WTC11 (cell line): ENCODE measurements at regions not wholly inside any gene's neighbourhood (a gene's known extent, or its start where the extent isn't known, plus 50 kb on each side); places are given as distances from the start of the nearest gene placed in this dataset.

Experiments used
- ATAC-seq: fragments of 200-7000 bp; cut with Tn5 transposase; 2 replicates; pipeline ENCODE4 v1.10.0; 2021; ENCODE audit warnings: mild to moderate bottlenecking, moderate library complexity
- CTCF ChIA-PET: fragments of 300-600 bp; sonication (Branson Sonifier 250); formaldehyde crosslinking; loops from one replicate; lab custom pipeline; 2021; ENCODE audit warnings: antibody characterized with exemption; lab: Charles Lee
- POLR2A ChIA-PET: fragments of 350-600 bp; sonication (Branson Sonifier 250); formaldehyde crosslinking; loops from one replicate; lab custom pipeline; 2021; ENCODE audit warnings: antibody characterized with exemption; lab: Charles Lee
- DNase-seq: peaks from one replicate; pipeline ENCODE4 v3.0.0; 2021; ENCODE audit warnings: low spot score
- H3K27ac Mint-ChIP-seq: 2 replicates; pipeline ENCODE4 v1.8.0; 2021; ENCODE audit warnings: mixed read lengths
- H3K27me3 Mint-ChIP-seq: 2 replicates; pipeline ENCODE4 v1.8.0; 2021; ENCODE audit warnings: low read depth, mild to moderate bottlenecking, moderate library complexity, mixed read lengths
- H3K36me3 Mint-ChIP-seq: 2 replicates; pipeline ENCODE4 v1.8.0; 2021; ENCODE audit warnings: mixed read lengths
- H3K4me1 Mint-ChIP-seq: 2 replicates; pipeline ENCODE4 v1.8.0; 2022; ENCODE audit warnings: mixed read lengths
- H3K4me3 Mint-ChIP-seq: 2 replicates; pipeline ENCODE4 v1.8.0; 2021; ENCODE audit warnings: mild to moderate bottlenecking, moderate library complexity, mixed read lengths
- H3K9me3 Mint-ChIP-seq: 2 replicates; pipeline ENCODE4 v1.8.0; 2021; ENCODE audit warnings: mixed read lengths
- AR ChIP-seq: fragments of 250-450 bp; sonication (Bioruptor Pico); IDR thresholded peaks from 2 replicates; pipeline ENCODE4 v1.9.0; 2021; ENCODE audit warnings: mild to moderate bottlenecking
- ARID4B ChIP-seq: sonication (generic); formaldehyde crosslinking; IDR thresholded peaks from 2 replicates; pipeline ENCODE4 v1.8.0; 2023; ENCODE audit warnings: missing genetic modification reagents, mild to moderate bottlenecking, borderline replicate concordance
- ATF1 ChIP-seq: sonication (generic); formaldehyde crosslinking; IDR thresholded peaks from 2 replicates; pipeline ENCODE4 v1.8.1; 2023; ENCODE audit warnings: mild to moderate bottlenecking, moderate library complexity, missing genetic modification reagents
- CBFB ChIP-seq: sonication (generic); formaldehyde crosslinking; IDR thresholded peaks from 2 replicates; pipeline ENCODE4 v1.8.1; 2022; ENCODE audit warnings: mild to moderate bottlenecking, low read depth, missing genetic modification reagents
- CDX4 ChIP-seq: fragments of 250-450 bp; sonication (Bioruptor Pico); IDR thresholded peaks from 2 replicates; pipeline ENCODE4 v1.9.0; 2021; ENCODE audit warnings: moderate library complexity, mild to moderate bottlenecking, inconsistent platforms, borderline replicate concordance
- CREB1 ChIP-seq: sonication (generic); formaldehyde crosslinking; IDR thresholded peaks from 2 replicates; pipeline ENCODE4 v1.8.0; 2023; ENCODE audit warnings: mild to moderate bottlenecking, missing genetic modification reagents
- E2F4 ChIP-seq: sonication (generic); formaldehyde crosslinking; IDR thresholded peaks from 2 replicates; pipeline ENCODE4 v1.8.1; 2022; ENCODE audit warnings: low read depth, mild to moderate bottlenecking, moderate library complexity, missing genetic modification reagents, borderline replicate concordance
- FOXP1 ChIP-seq: sonication (generic); formaldehyde crosslinking; IDR thresholded peaks from 2 replicates; pipeline ENCODE4 v1.8.0; 2022; ENCODE audit warnings: missing genetic modification reagents, mild to moderate bottlenecking, moderate library complexity, borderline replicate concordance
- GRHL2 ChIP-seq: fragments of 250-450 bp; sonication (Bioruptor Pico); IDR thresholded peaks from 2 replicates; pipeline ENCODE4 v1.8.0; 2022; ENCODE audit warnings: mild to moderate bottlenecking, moderate library complexity; ENCODE audit not compliant: insufficient replicate concordance, severe bottlenecking
- HMGXB4 ChIP-seq: sonication (generic); formaldehyde crosslinking; IDR thresholded peaks from 2 replicates; pipeline ENCODE4 v1.8.1; 2023; ENCODE audit warnings: mild to moderate bottlenecking, moderate library complexity, missing genetic modification reagents
- NFE2L1 ChIP-seq: sonication (generic); formaldehyde crosslinking; IDR thresholded peaks from 2 replicates; pipeline ENCODE4 v1.8.1; 2023; ENCODE audit warnings: missing genetic modification reagents
- NR1H2 ChIP-seq: sonication (generic); formaldehyde crosslinking; IDR thresholded peaks from 2 replicates; pipeline ENCODE4 v1.9.0; 2021; ENCODE audit warnings: mild to moderate bottlenecking, moderate library complexity, missing genetic modification reagents
- PRDM15 ChIP-seq: sonication (generic); formaldehyde crosslinking; IDR thresholded peaks from 2 replicates; pipeline ENCODE4 v1.8.0; 2022; ENCODE audit warnings: missing genetic modification reagents
- PRRX2 ChIP-seq: fragments of 250-450 bp; sonication (Bioruptor Pico); IDR thresholded peaks from 2 replicates; pipeline ENCODE4 v1.8.0; 2021; ENCODE audit warnings: mild to moderate bottlenecking
- RORB ChIP-seq: fragments of 250-450 bp; sonication (Bioruptor Pico); IDR thresholded peaks from 2 replicates; pipeline ENCODE4 v1.9.0; 2021; ENCODE audit warnings: mild to moderate bottlenecking
- SMAD3 ChIP-seq: sonication (generic); formaldehyde crosslinking; IDR thresholded peaks from 2 replicates; pipeline ENCODE4 v1.8.0; 2022; ENCODE audit warnings: missing genetic modification reagents, mild to moderate bottlenecking, borderline replicate concordance
- ZBTB43 ChIP-seq: sonication (generic); formaldehyde crosslinking; IDR thresholded peaks from 2 replicates; pipeline ENCODE4 v1.8.1; 2023; ENCODE audit warnings: mild to moderate bottlenecking, missing genetic modification reagents
- ZNF263 ChIP-seq: sonication (generic); formaldehyde crosslinking; IDR thresholded peaks from 2 replicates; pipeline ENCODE4 v1.8.1; 2022; ENCODE audit warnings: low read depth, mild to moderate bottlenecking, moderate library complexity, missing genetic modification reagents

GRCh38 chr11:109291553-109291952 lies 130.4 kb upstream of the C11orf87 start:
- DNase-seq (no peak), ATAC-seq (no peak)
- Mint-ChIP-seq H3K4me1 (peaks cover 18% of the 10 kb centered on the region), H3K9me3 (peaks cover 12% of the 10 kb centered on the region), H3K27me3 (no peaks in the 10 kb centered on the region), H3K4me3 (no peak overlapping the region), H3K27ac (no peak overlapping the region), H3K36me3 (peaks cover 4% of the 10 kb centered on the region; the same call in 1 of the 2 replicates)
- TF ChIP-seq GRHL2 (CRISPR knock-in tag) (no peak), SMAD3 (CRISPR knock-in tag) (no peak), ZBTB43 (CRISPR knock-in tag) (no peak), CDX4 (CRISPR knock-in tag) (no peak), ZNF263 (CRISPR knock-in tag) (no peak)
- ChIA-PET CTCF (no interaction called here), POLR2A (no interaction called here)

GRCh38 chr11:109298865-109299264 lies 123.1 kb upstream of the C11orf87 start:
- Mint-ChIP-seq H3K27ac (no peak overlapping the region), H3K36me3 (no peaks in the 10 kb centered on the region)
- DNase-seq = no peak
- TF ChIP-seq HMGXB4 (CRISPR knock-in tag) (no peak), CREB1 (no peak), SMAD3 (CRISPR knock-in tag) (no peak), ATF1 (CRISPR knock-in tag) (no peak), PRDM15 (no peak), PRRX2 (no peak), NR1H2 (CRISPR knock-in tag) (no peak), NFE2L1 (no peak), ARID4B (no peak), E2F4 (CRISPR knock-in tag) (no peak), AR (CRISPR knock-in tag) (no peak), RORB (no peak), GRHL2 (CRISPR knock-in tag) (no peak), FOXP1 (CRISPR knock-in tag) (no peak), CBFB (no peak)
- TF ChIP-seq, all 79 proteins: peak for 0
- Mint-ChIP-seq H3K4me3 (no peak overlapping the region), H3K9me3 (no peaks in the 10 kb centered on the region), H3K27me3 (no peaks in the 10 kb centered on the region), H3K4me1 (peaks cover 18% of the 10 kb centered on the region)
- ChIA-PET CTCF (no interaction called here), POLR2A (no interaction called here)
- no peak for ATAC-seq
